GM18499 (cell line): ENCODE measurements at regions not wholly inside any gene's neighbourhood (a gene's known extent, or its start where the extent isn't known, plus 50 kb on each side); places are given as distances from the start of the nearest gene placed in this dataset.
"Not testable (repeated sequence)": the region's sequence is repeated elsewhere in the genome, so short reads cannot be mapped to it uniquely, and the experiment has no call there.

ENCODE experiments used
- ATAC-seq: cut with Tn5 transposase; IDR thresholded peaks from one replicate; pipeline ENCODE4 v1.9.1; 2021; ENCODE audit warnings: moderate number of reproducible peaks; ENCODE audit not compliant: insufficient read depth, unreplicated experiment

GRCh38 chr9:17888066-17888465 is 309.2 kb downstream of the SH3GL2 start:
- ATAC-seq: no peak

GRCh38 chr9:17888964-17889363 is 310.1 kb downstream of the SH3GL2 start:
- ATAC-seq: not testable (repeated sequence)

DNA sequence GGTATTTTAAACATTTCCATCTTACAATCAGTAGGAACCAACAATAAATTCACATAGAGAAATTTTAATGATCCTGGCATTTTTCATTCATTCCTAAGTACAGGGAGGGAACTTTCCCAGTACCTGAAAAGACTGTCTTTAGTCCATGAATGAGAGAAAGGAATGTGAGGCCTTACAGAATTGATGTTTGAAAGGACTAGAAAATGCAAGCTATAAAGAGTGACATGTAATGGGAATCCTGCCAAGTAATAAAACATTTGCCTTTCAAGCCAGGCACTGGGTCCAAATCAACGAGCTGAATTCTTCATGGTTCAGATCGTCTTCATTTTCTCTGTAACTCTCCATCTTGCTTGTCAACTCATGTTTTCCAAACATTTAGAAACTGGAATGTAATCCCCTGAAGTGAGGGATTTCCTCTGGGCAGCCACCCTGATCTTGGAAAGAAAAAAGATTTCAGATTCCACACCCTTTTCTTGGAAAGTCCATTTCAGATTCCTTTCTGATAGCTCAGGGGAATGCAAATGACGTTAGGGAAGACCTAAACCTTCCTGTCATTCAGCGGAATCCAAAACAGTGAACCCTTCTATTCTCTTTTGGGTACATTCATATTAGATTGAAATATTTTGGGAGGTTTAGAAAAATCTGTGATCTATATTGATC is 315.8 kb downstream of the SH3GL2 start:
- ATAC-seq: no peak

- no peak for ATAC-seq
Measured at GRCh38 chr9:17900606-17901005, 321.7 kb downstream of the SH3GL2 start.

- ATAC-seq: no peak
Measured at GRCh38 chr9:17905366-17905765, 326.5 kb downstream of the SH3GL2 start.

GRCh38 chr9:17905781-17906175 is 326.9 kb downstream of the SH3GL2 start:
- ATAC-seq: no peak

GRCh38 chr9:17906176-17906840 is 327.4 kb downstream of the SH3GL2 start:
- no peak for ATAC-seq

GRCh38 chr9:17906841-17907778 is 328.2 kb downstream of the SH3GL2 start:
- no peak for ATAC-seq

DNA sequence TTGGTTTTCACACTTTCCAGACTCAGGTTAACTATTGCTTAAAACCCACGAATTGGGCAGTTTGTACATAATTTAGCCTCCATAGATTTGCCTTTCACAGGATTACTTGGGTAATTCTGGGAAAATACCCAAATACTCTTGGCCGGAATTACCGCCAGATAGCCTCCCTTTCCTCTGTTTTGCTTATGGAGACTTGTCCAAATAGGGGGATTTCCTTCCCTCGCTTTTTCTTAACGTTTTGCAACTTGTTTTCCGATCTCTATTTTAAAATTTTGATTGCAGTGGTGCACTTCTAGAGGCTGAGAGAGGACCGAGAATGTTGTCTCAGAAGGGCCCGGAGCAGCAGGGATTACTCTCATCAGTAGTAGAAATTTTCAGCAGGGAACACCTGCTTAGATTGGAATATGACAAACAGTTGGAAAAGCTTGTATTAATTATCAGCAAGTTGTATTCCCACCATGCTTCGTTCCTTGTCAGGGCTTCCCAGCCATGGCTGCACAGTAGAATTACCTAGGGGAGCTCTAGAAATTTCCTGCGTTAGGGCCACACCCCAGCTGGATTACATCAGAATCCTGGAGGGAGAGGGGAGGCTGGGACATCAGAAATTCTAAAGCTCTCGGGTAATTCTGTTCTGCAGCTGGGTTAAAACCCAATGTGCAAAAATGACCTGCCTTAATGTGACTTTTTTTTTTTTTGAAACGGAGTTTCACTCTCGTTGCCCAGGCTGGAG is 329.1 kb downstream of the SH3GL2 start:
- ATAC-seq: no peak

GRCh38 chr9:17926246-17926645 is 347.4 kb downstream of the SH3GL2 start:
- no peak for ATAC-seq

DNA sequence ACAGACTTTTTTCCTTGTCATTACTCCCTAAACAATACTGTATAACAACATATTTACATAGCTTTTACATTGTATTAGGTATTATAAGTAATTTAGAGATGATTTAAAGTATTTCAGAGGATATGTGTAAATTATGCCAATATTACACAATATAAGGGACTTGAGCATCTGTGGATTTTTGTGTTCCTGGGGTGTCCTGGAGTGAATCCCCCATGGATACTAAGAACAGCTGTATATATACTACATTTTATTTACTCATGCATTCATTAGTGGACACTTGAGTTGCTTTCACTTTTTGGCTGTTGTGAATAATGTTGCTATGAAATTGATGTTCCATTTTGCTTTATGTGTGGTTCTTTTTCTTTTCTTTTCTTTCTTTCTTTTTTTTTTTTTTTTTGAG is 348.8 kb downstream of the SH3GL2 start:
- no peak for ATAC-seq

- no peak for ATAC-seq
Measured at GRCh38 chr9:17928228-17928627, 349.4 kb downstream of the SH3GL2 start.

DNA sequence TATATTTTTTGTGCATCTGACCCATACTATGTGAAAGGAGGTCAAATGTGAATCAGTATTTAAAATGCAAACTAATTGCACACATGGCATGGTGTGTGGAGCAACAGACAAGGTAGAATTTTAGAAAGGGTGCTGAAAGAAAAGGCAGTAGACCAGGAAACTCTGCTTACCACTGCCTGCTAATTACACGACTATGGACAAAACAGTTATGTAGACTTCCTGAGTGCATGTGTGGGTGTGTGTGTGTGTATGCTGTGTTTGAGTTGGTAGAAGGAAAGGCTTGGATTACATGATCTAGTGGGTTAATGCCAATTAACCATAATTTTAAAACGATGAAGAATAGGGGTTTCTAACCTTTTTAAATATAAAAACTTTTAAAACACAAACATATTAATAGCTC is 349.9 kb downstream of the SH3GL2 start:
- ATAC-seq: no peak

DNA sequence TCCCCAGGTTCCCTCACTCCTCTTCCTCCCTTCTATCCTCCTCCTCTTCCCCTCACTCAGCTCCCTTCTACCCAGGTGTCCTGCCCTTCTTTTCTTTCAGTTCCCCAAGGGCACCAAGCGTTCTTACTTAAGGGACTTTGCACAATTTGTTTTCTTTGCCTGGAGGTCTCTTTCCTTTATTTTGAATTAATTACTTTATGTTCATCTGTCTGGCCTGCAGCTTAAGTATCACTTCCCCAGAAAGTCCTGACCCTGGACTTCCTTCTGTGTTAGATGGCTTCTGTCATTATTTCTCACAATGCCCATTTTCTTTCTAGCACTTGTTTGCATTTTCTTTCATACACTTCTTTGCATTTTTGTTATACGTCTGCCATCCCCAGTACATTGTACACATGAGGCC is 350.6 kb downstream of the SH3GL2 start:
- no peak for ATAC-seq

- ATAC-seq: no peak
Measured at GRCh38 chr9:17930071-17930470, 351.2 kb downstream of the SH3GL2 start.

- ATAC-seq: no peak
Measured at GRCh38 chr9:17936365-17936764, 357.5 kb downstream of the SH3GL2 start.

DNA sequence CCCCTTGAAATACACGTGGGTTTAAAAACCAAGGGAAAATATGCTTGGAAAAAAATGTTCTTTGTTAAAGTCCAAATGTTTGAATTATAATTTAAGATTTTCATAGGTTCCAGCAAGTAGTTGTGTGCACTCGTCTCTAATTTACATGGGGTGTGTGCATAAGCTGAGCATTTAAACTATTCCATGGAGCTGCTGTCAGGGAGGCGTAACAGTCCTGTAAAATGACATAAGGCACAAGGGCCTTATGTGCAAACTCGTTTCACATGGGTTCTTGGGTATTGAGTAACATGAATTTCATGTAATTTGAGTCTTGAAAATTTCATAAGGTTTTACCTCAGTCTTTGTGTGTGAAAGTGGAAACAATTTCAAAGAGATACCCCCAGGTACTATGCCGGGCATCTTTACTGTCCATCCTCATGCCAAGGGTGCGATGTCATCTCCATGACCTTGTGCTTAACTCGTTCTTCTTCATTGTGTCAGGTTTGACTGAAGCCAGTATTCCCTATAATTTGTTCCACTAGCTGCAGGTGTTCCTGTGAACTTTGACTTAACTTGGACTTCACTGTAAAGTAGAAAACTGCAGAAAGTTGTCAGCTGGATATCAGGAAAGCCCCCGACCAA is 359.3 kb downstream of the SH3GL2 start:
- ATAC-seq: no peak

GRCh38 chr9:17942498-17942897 is 363.6 kb downstream of the SH3GL2 start:
- no peak for ATAC-seq

- ATAC-seq: no peak
Measured at GRCh38 chr9:17955409-17955808, 376.5 kb downstream of the SH3GL2 start.

- no peak for ATAC-seq
Measured at GRCh38 chr9:17958363-17958762, 379.5 kb downstream of the SH3GL2 start.
